H9 (cell line): ENCODE measurements at regions not wholly inside any gene's neighbourhood (a gene's known extent, or its start where the extent isn't known, plus 50 kb on each side); places are given as distances from the start of the nearest gene placed in this dataset.

ENCODE experiments used
- DNase-seq: peaks from one replicate; pipeline ENCODE4 v3.0.0-alpha.2; 2017
- H2AFZ ChIP-seq: one replicate; pipeline ENCODE4 v1.6.1; 2013; ENCODE audit warnings: mild to moderate bottlenecking, low read length, control low read depth, moderate library complexity
- H2AK5ac ChIP-seq: 2 replicates; pipeline ENCODE4 v1.6.1; 2013; ENCODE audit warnings: low read length, control low read depth, mixed read lengths; ENCODE audit not compliant: insufficient read length
- H2BK120ac ChIP-seq: one replicate; pipeline ENCODE4 v1.6.1; 2013; ENCODE audit warnings: low read depth, mild to moderate bottlenecking, low read length, control low read depth, inconsistent platforms; ENCODE audit not compliant: poor library complexity, severe bottlenecking
- H2BK12ac ChIP-seq: 2 replicates; pipeline ENCODE4 v1.6.1; 2013; ENCODE audit warnings: low read length, control low read depth, mixed read lengths, low read depth; ENCODE audit not compliant: insufficient read length
- H2BK15ac ChIP-seq: 2 replicates; pipeline ENCODE4 v1.6.1; 2013; ENCODE audit warnings: low read depth, low read length, control low read depth
- H2BK20ac ChIP-seq: one replicate; pipeline ENCODE4 v1.6.1; 2013; ENCODE audit warnings: low read depth, mild to moderate bottlenecking, low read length, control low read depth, inconsistent platforms; ENCODE audit not compliant: poor library complexity, severe bottlenecking
- H2BK5ac ChIP-seq: 2 replicates; pipeline ENCODE4 v1.6.1; 2013; ENCODE audit warnings: low read length, control low read depth, mixed read lengths; ENCODE audit not compliant: insufficient read length
- H3K14ac ChIP-seq: 2 replicates; pipeline ENCODE4 v1.6.1; 2013; ENCODE audit warnings: low read length, control low read depth; ENCODE audit not compliant: insufficient read depth
- H3K18ac ChIP-seq: 2 replicates; pipeline ENCODE4 v1.6.1; 2013; ENCODE audit warnings: low read depth, mild to moderate bottlenecking, mixed read lengths, low read length, control low read depth; ENCODE audit not compliant: insufficient read length
- H3K23ac ChIP-seq: 2 replicates; pipeline ENCODE4 v1.6.1; 2013; ENCODE audit warnings: low read length, control low read depth, mixed read lengths, low read depth; ENCODE audit not compliant: insufficient read length
- H3K23me2 ChIP-seq: 2 replicates; pipeline ENCODE4 v1.6.1; 2013; ENCODE audit warnings: low read depth, mild to moderate bottlenecking, mixed read lengths, low read length, control low read depth; ENCODE audit not compliant: insufficient read length, poor library complexity, severe bottlenecking
- H3K27ac ChIP-seq: 2 replicates; pipeline ENCODE4 v1.5.1; 2013; ENCODE audit warnings: low read length, control low read depth, mixed read lengths, low read depth; ENCODE audit not compliant: insufficient read length
- H3K27me3 ChIP-seq: 2 replicates; pipeline ENCODE4 v1.6.1; 2013; ENCODE audit warnings: low read length, control low read depth, inconsistent platforms; ENCODE audit not compliant: insufficient read depth
- H3K4ac ChIP-seq: 2 replicates; pipeline ENCODE4 v1.6.1; 2013; ENCODE audit warnings: low read depth, mild to moderate bottlenecking, control low read depth, inconsistent platforms, low read length, moderate library complexity
- H3K4me1 ChIP-seq: 2 replicates; pipeline ENCODE4 v1.6.1; 2013; ENCODE audit warnings: low read length, control low read depth, inconsistent platforms; ENCODE audit not compliant: insufficient read depth
- H3K4me2 ChIP-seq: 2 replicates; pipeline ENCODE4 v1.6.1; 2013; ENCODE audit warnings: low read length, control low read depth, mixed read lengths; ENCODE audit not compliant: insufficient read length, insufficient read depth
- H3K56ac ChIP-seq: 2 replicates; pipeline ENCODE4 v1.6.1; 2013; ENCODE audit warnings: low read depth, mild to moderate bottlenecking, mixed read lengths, low read length, control low read depth; ENCODE audit not compliant: insufficient read length
- H3K79me1 ChIP-seq: 2 replicates; pipeline ENCODE4 v1.6.1; 2013; ENCODE audit warnings: low read depth, mild to moderate bottlenecking, moderate library complexity, low read length, control low read depth, inconsistent platforms; ENCODE audit not compliant: insufficient read depth, poor library complexity, severe bottlenecking
- H3K79me2 ChIP-seq: 2 replicates; pipeline ENCODE4 v1.6.1; 2013; ENCODE audit warnings: low read length, control low read depth, inconsistent platforms; ENCODE audit not compliant: insufficient read depth
- H3K9ac ChIP-seq: 2 replicates; pipeline ENCODE4 v1.6.1; 2013; ENCODE audit warnings: low read length, control low read depth, mixed read lengths; ENCODE audit not compliant: insufficient read length; ENCODE audit errors: extremely low read depth
- H3K9me3 ChIP-seq: one replicate; pipeline ENCODE4 v1.6.1; 2013; ENCODE audit warnings: low read depth, low read length, inconsistent platforms; ENCODE audit not compliant: control insufficient read depth
- H3T11ph ChIP-seq: one replicate; pipeline ENCODE4 v1.6.1; 2013; ENCODE audit warnings: mild to moderate bottlenecking, low read length, control low read depth, inconsistent platforms
- H4K20me1 ChIP-seq: one replicate; pipeline ENCODE4 v1.6.1; 2013; ENCODE audit not compliant: control insufficient read depth, insufficient read length, insufficient read depth
- H4K5ac ChIP-seq: 2 replicates; pipeline ENCODE4 v1.6.1; 2013; ENCODE audit warnings: low read depth, mild to moderate bottlenecking, mixed read lengths, low read length, control low read depth; ENCODE audit not compliant: insufficient read length
- H4K8ac ChIP-seq: replicated peaks from 2 replicates; pipeline ENCODE4 v1.6.1; 2013; ENCODE audit warnings: low read length, control low read depth, mixed read lengths, low read depth; ENCODE audit not compliant: insufficient read length
- H4K91ac ChIP-seq: 2 replicates; pipeline ENCODE4 v1.6.1; 2013; ENCODE audit warnings: low read depth, mild to moderate bottlenecking, moderate library complexity, mixed read lengths, low read length, control low read depth; ENCODE audit not compliant: insufficient read length
- H3K27ac Mint-ChIP-seq, 3 experiments: 2 replicates in 2 of 3; 3 replicates in 1 of 3; pipeline ENCODE4 v1.8.0; 2020 to 2021; ENCODE audit warnings: mixed read lengths in 3 of 3, mild to moderate bottlenecking in 1 of 3, moderate library complexity in 1 of 3
- H3K27me3 Mint-ChIP-seq: 2 replicates; pipeline ENCODE4 v1.8.0; 2021; ENCODE audit warnings: low read depth, mild to moderate bottlenecking, moderate library complexity, mixed read lengths
- H3K36me3 Mint-ChIP-seq, 3 experiments: 2 replicates in 2 of 3; 3 replicates in 1 of 3; pipeline ENCODE4 v1.8.0; 2020 to 2021; ENCODE audit warnings: low read depth in 3 of 3, mixed read lengths in 3 of 3; ENCODE audit not compliant: insufficient read depth in 1 of 3
- H3K4me1 Mint-ChIP-seq, 2 experiments: 2 replicates each; pipeline ENCODE4 v1.8.0; 2020; ENCODE audit warnings: mixed read lengths in 2 of 2
- H3K4me3 Mint-ChIP-seq, 2 experiments: 2 replicates in 1 of 2; 3 replicates in 1 of 2; pipeline ENCODE4 v1.8.0; 2020 to 2021; ENCODE audit warnings: mild to moderate bottlenecking in 2 of 2, mixed read lengths in 2 of 2, moderate library complexity in 1 of 2
- H3K9me3 Mint-ChIP-seq, 2 experiments: 2 replicates in 1 of 2; 3 replicates in 1 of 2; pipeline ENCODE4 v1.8.0; 2020; ENCODE audit warnings: mild to moderate bottlenecking in 2 of 2, mixed read lengths in 2 of 2, moderate library complexity in 1 of 2
- CTCF ChIP-seq: fragments of 200-600 bp; sonication (generic); conservative IDR thresholded peaks from 3 replicates; pipeline ENCODE4 v1.8.0; 2021; ENCODE audit warnings: antibody characterized with exemption, mild to moderate bottlenecking

GRCh38 chr1:59229138-59229537 lies 67.8 kb upstream of the FGGY start:
- Mint-ChIP-seq H3K27me3 (peaks cover 2% of the 10 kb centered on the region), H3K36me3 (no peaks in the 10 kb centered on the region)

More at GRCh38 chr1:59229138-59229537, 67.8 kb upstream of the FGGY start:
- no peaks in the 10 kb centered on the region for H3K9me3 Mint-ChIP-seq
- no peak overlapping the region for H3K23ac ChIP-seq
- H3K27ac Mint-ChIP-seq = no peak overlapping the region
- H4K91ac ChIP-seq = no peak overlapping the region
- H3K79me2 ChIP-seq = no peaks in the 10 kb centered on the region
- H3K27me3 ChIP-seq = no peaks in the 10 kb centered on the region
- no peak overlapping the region for H3K9ac ChIP-seq
- no peak overlapping the region for H3K4me2 ChIP-seq
- no peaks in the 10 kb centered on the region for H3K23me2 ChIP-seq
- no peaks in the 10 kb centered on the region for H4K20me1 ChIP-seq
- H2BK5ac ChIP-seq = no peak overlapping the region
- no peak overlapping the region for H3K18ac ChIP-seq
- no peaks in the 10 kb centered on the region for H3K4me1 ChIP-seq
- H3K4me3 Mint-ChIP-seq = no peak overlapping the region
- H3T11ph ChIP-seq = no peak overlapping the region
- H2BK15ac ChIP-seq = no peak overlapping the region
- peaks cover 6 to 7% of the 10 kb centered on the region in 2 experiments for H3K4me1 Mint-ChIP-seq
- no peak overlapping the region for H2BK120ac ChIP-seq
- H3K4ac ChIP-seq = no peak overlapping the region
- no peak overlapping the region for H3K27ac ChIP-seq
- H4K8ac ChIP-seq = no peak overlapping the region
- H3K56ac ChIP-seq = no peak overlapping the region
- H2BK12ac ChIP-seq = no peak overlapping the region
- H2AK5ac ChIP-seq = no peak overlapping the region
- no peak overlapping the region for H3K14ac ChIP-seq
- DNase-seq = no peak
- H4K5ac ChIP-seq = no peak overlapping the region
- H2AFZ ChIP-seq = no peak overlapping the region
- no peaks in the 10 kb centered on the region for H3K79me1 ChIP-seq
- no peak overlapping the region for H2BK20ac ChIP-seq
- no peak for TF ChIP-seq CTCF
- no peaks in the 10 kb centered on the region for H3K9me3 ChIP-seq
